H1 (cell line): ENCODE measurements at regions not wholly inside any gene's neighbourhood (a gene's known extent, or its start where the extent isn't known, plus 50 kb on each side); places are given as distances from the start of the nearest gene placed in this dataset.

ENCODE experiments used
- CTCF ChIA-PET: fragments of 300-600 bp; sonication (Branson Sonifier 250); formaldehyde crosslinking; loops from one replicate; lab custom pipeline; 2021; ENCODE audit not compliant: partially characterized antibody; lab: Charles Lee
- POLR2A ChIA-PET: fragments of 300-600 bp; sonication (Branson Sonifier 250); formaldehyde crosslinking; loops from one replicate; lab custom pipeline; 2021; ENCODE audit warnings: inconsistent platforms; ENCODE audit not compliant: partially characterized antibody; lab: Charles Lee
- DNase-seq, 2 experiments: peaks; one replicate each; pipeline versions ENCODE4 v3.0.0 to v3.0.0-alpha.2; 2010 to 2022; ENCODE audit warnings: low spot score in 2 of 2, low read depth in 1 of 2, mixed read lengths in 1 of 2
- FAIRE-seq: peaks from 2 replicates; lab custom pipeline; 2011; peaks lifted over from hg19 to GRCh38; lab: Jason Lieb, UNC
- H2AFZ ChIP-seq: 2 replicates; pipeline ENCODE4 v1.8.1; 2012; ENCODE audit warnings: low read length, inconsistent platforms
- H2AK5ac ChIP-seq: 2 replicates; pipeline ENCODE4 v1.6.1; 2013; ENCODE audit warnings: low read depth, low read length
- H2BK120ac ChIP-seq: replicated peaks from 2 replicates; pipeline ENCODE3; 2013; ENCODE audit warnings: low read depth, low read length, inconsistent platforms
- H2BK12ac ChIP-seq: 2 replicates; pipeline ENCODE4 v1.6.1; 2013; ENCODE audit warnings: low read depth, low read length
- H2BK15ac ChIP-seq: 2 replicates; pipeline ENCODE4 v1.6.1; 2013; ENCODE audit warnings: low read length
- H2BK20ac ChIP-seq: 2 replicates; pipeline ENCODE4 v1.6.1; 2013; ENCODE audit warnings: low read length
- H2BK5ac ChIP-seq: 2 replicates; pipeline ENCODE4 v1.6.1; 2013; ENCODE audit warnings: low read depth, low read length
- H3K14ac ChIP-seq: 2 replicates; pipeline ENCODE4 v1.6.1; 2013; ENCODE audit warnings: inconsistent platforms; ENCODE audit not compliant: insufficient read length
- H3K18ac ChIP-seq: 2 replicates; pipeline ENCODE4 v1.6.1; 2013; ENCODE audit warnings: low read length; ENCODE audit errors: extremely low read depth
- H3K23ac ChIP-seq: 2 replicates; pipeline ENCODE4 v1.6.1; 2013; ENCODE audit warnings: inconsistent platforms; ENCODE audit not compliant: insufficient read length
- H3K23me2 ChIP-seq: 2 replicates; pipeline ENCODE4 v1.6.1; 2013; ENCODE audit warnings: low read depth, low read length
- H3K27ac ChIP-seq: 2 replicates; pipeline ENCODE4 v1.6.1; 2011; ENCODE audit warnings: low read depth, low read length, inconsistent platforms
- H3K27me3 ChIP-seq, 4 experiments: replicated peaks in 1 of 4; 1 replicate in 1 of 4; 2 replicates in 3 of 4; pipeline versions ENCODE4 v1.6.1 to v1.8.1; 2011 to 2013; ENCODE audit warnings: low read length in 3 of 4, mild to moderate bottlenecking in 3 of 4, inconsistent platforms in 2 of 4, mixed read lengths in 2 of 4, moderate library complexity in 1 of 4; ENCODE audit not compliant: control insufficient read depth in 3 of 4, insufficient read depth in 3 of 4; ENCODE audit errors: extremely low read depth in 1 of 4
- H3K36me3 ChIP-seq, 4 experiments: 2 replicates each; pipeline versions ENCODE4 v1.6.1 to v1.8.1; 2011 to 2013; ENCODE audit warnings: mild to moderate bottlenecking in 4 of 4, low read length in 3 of 4, moderate library complexity in 2 of 4, control low read depth in 1 of 4, inconsistent platforms in 1 of 4; ENCODE audit not compliant: insufficient read depth in 4 of 4, control insufficient read depth in 2 of 4
- H3K4ac ChIP-seq: replicated peaks from 2 replicates; pipeline ENCODE3; 2013; ENCODE audit warnings: low read length, low read depth, mixed read lengths, inconsistent platforms; ENCODE audit not compliant: insufficient read length
- H3K4me1 ChIP-seq, 4 experiments: replicated peaks in 1 of 4; 1 replicate in 1 of 4; 2 replicates in 3 of 4; pipeline versions ENCODE4 v1.6.1 to v1.8.1; 2011 to 2013; ENCODE audit warnings: low read length in 3 of 4, inconsistent platforms in 2 of 4, mixed read lengths in 1 of 4; ENCODE audit not compliant: insufficient read depth in 4 of 4, control insufficient read depth in 3 of 4
- H3K4me2 ChIP-seq, 2 experiments: 2 replicates each; pipeline versions ENCODE4 v1.6.1 to v1.8.1; 2011 to 2013; ENCODE audit warnings: low read depth in 2 of 2, low read length in 2 of 2, control low read depth in 1 of 2, inconsistent platforms in 1 of 2, mild to moderate bottlenecking in 1 of 2; ENCODE audit not compliant: insufficient read depth in 1 of 2
- H3K4me3 ChIP-seq, 4 experiments: fragments of 200-600, 300-600 bp in 1 of 4; sonication (generic), shearing (Covaris generic), sonication (Bioruptor Twin) in 1 of 4; 2 replicates each; pipeline versions ENCODE4 v1.5.1 to v1.8.1; 2011 to 2016; ENCODE audit warnings: low read length in 4 of 4, low read depth in 3 of 4, control low read depth in 2 of 4, inconsistent platforms in 2 of 4, mild to moderate bottlenecking in 2 of 4, mixed read lengths in 1 of 4, moderate library complexity in 1 of 4; ENCODE audit not compliant: insufficient read depth in 2 of 4; ENCODE audit errors: extremely low read depth in 1 of 4
- H3K56ac ChIP-seq: replicated peaks from 2 replicates; pipeline ENCODE3; 2013; ENCODE audit warnings: low read depth, mild to moderate bottlenecking, mixed read lengths, low read length, inconsistent platforms; ENCODE audit not compliant: insufficient read length
- H3K79me1 ChIP-seq: 2 replicates; pipeline ENCODE4 v1.6.1; 2013; ENCODE audit warnings: low read depth, low read length, control low read depth
- H3K79me2 ChIP-seq, 2 experiments: 2 replicates each; pipeline versions ENCODE4 v1.6.1 to v1.8.1; 2012 to 2013; ENCODE audit warnings: low read length in 2 of 2, mild to moderate bottlenecking in 2 of 2, inconsistent platforms in 1 of 2; ENCODE audit not compliant: insufficient read depth in 2 of 2, control insufficient read depth in 1 of 2
- H3K9ac ChIP-seq, 4 experiments: replicated peaks in 1 of 4; 1 replicate in 1 of 4; 2 replicates in 3 of 4; pipeline versions ENCODE4 v1.6.1 to v1.8.1; 2011 to 2013; ENCODE audit warnings: low read depth in 3 of 4, low read length in 3 of 4, control low read depth in 2 of 4, mild to moderate bottlenecking in 2 of 4, moderate library complexity in 2 of 4, inconsistent platforms in 1 of 4; ENCODE audit errors: extremely low read depth in 1 of 4
- H3K9me3 ChIP-seq, 2 experiments: 2 replicates each; pipeline versions ENCODE4 v1.6.1 to v1.8.1; 2012 to 2013; ENCODE audit warnings: mild to moderate bottlenecking in 2 of 2, moderate library complexity in 2 of 2, control low read depth in 1 of 2, inconsistent platforms in 1 of 2, low read depth in 1 of 2, low read length in 1 of 2, mixed read lengths in 1 of 2; ENCODE audit not compliant: insufficient read depth in 2 of 2
- H4K20me1 ChIP-seq, 2 experiments: replicated peaks in 1 of 2; 2 replicates each; pipeline versions ENCODE3 to v1.8.1; 2011 to 2013; ENCODE audit warnings: inconsistent platforms in 2 of 2, low read length in 2 of 2, mild to moderate bottlenecking in 1 of 2; ENCODE audit not compliant: insufficient read depth in 2 of 2, control insufficient read depth in 1 of 2
- H4K5ac ChIP-seq: 2 replicates; pipeline ENCODE4 v1.6.1; 2013; ENCODE audit warnings: low read length, low read depth, mixed read lengths, inconsistent platforms; ENCODE audit not compliant: insufficient read length
- H4K8ac ChIP-seq: 2 replicates; pipeline ENCODE4 v1.8.0; 2013; ENCODE audit warnings: mild to moderate bottlenecking, moderate library complexity, low read length, inconsistent platforms; ENCODE audit not compliant: insufficient read depth; ENCODE audit errors: extremely low read depth
- H4K91ac ChIP-seq: replicated peaks from 2 replicates; pipeline ENCODE3; 2013; ENCODE audit warnings: low read length, mixed read lengths, inconsistent platforms; ENCODE audit not compliant: insufficient read length
- ASH2L ChIP-seq: fragments of 200-600, 300-600 bp; sonication (generic); IDR thresholded peaks from one replicate; pipeline ENCODE4 v1.7.1; 2017; ENCODE audit warnings: low read length
- BCL11A ChIP-seq, 2 experiments: IDR thresholded peaks; one replicate each; pipeline ENCODE4 v1.6.1; 2011; ENCODE audit warnings: low read depth in 2 of 2, low read length in 2 of 2, mild to moderate bottlenecking in 2 of 2
- POLR2AphosphoS5 ChIP-seq: IDR thresholded peaks from 2 replicates; pipeline ENCODE4 v1.6.1; 2011; ENCODE audit warnings: low read depth, low read length
- RAD21 ChIP-seq, 2 experiments: IDR thresholded peaks in 1 of 2; conservative IDR thresholded peaks in 1 of 2; 2 replicates each; pipeline ENCODE4 v1.6.1; 2011; ENCODE audit warnings: low read depth in 2 of 2, low read length in 2 of 2, improper control_type of control experiment in 1 of 2, inconsistent platforms in 1 of 2, mild to moderate bottlenecking in 1 of 2, moderate library complexity in 1 of 2
- RBBP5 ChIP-seq: IDR thresholded peaks from 2 replicates; pipeline ENCODE4 v1.7.1; 2012; ENCODE audit warnings: low read depth, mild to moderate bottlenecking, inconsistent platforms, low read length, moderate library complexity, borderline replicate concordance
- SAP30 ChIP-seq: fragments of 300-600 bp; sonication (generic); IDR thresholded peaks from 2 replicates; pipeline ENCODE4 v1.7.1; 2012; ENCODE audit warnings: low read length, moderate library complexity, mild to moderate bottlenecking, inconsistent platforms; ENCODE audit not compliant: insufficient read depth, insufficient replicate concordance
- WGBS, 2 experiments: shearing (Covaris generic) in 1 of 2; methylation state at CpG; one replicate each; pipeline versions ENCODE4 v1.1.6 to v1.1.7; 2013 to 2015; ENCODE audit warnings: low lambda C conversion rate in 2 of 2, mixed read lengths in 2 of 2, inconsistent platforms in 1 of 2, low coverage in 1 of 2, missing lambda C conversion rate in 1 of 2; ENCODE audit not compliant: insufficient replicate concordance in 2 of 2, insufficient coverage in 1 of 2, insufficient read length in 1 of 2; ENCODE audit errors: extremely low coverage in 1 of 2, missing lambda C conversion rate in 1 of 2; 5-methylcytosine and 5-hydroxymethylcytosine counted together
- TF ChIP-seq, protein P1 (sequence below), 3 experiments: IDR thresholded peaks; 1 replicate in 2 of 3; 2 replicates in 1 of 3; pipeline versions ENCODE4 v1.5.1 to v1.6.1; 2011; ENCODE audit warnings: low read length in 3 of 3, mild to moderate bottlenecking in 3 of 3, inconsistent platforms in 2 of 3, low read depth in 1 of 3, moderate library complexity in 1 of 3; ENCODE audit not compliant: insufficient read depth in 1 of 3; ENCODE audit errors: control extremely low read depth in 1 of 3

DNA sequence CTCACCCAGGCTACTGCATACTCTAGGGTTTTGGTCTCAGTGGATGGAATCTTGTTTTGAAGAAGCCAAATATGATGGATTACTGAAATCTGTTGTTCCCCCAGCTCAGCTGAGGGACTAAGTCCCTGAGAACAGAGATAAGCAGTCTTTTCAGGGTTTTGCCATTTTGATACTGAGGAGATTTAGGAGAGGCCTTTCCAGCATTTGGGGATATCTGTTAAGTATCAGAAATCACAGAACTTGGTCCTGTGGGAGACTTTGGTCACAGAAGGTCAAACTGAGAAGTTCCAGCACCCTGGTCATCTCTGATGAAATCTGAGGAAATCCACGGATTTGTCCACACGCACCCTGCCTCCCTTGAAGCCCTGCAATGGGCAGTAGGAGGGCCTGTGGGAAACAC is 181.0 kb upstream of the GADL1 start:
- Histone ChIP-seq H2BK5ac (no peak overlapping the region), H3K23me2 (no peaks in the 10 kb centered on the region), H3K14ac (no peak overlapping the region), H2AFZ (no peak overlapping the region), H3K9ac (no peak overlapping the region), H3K18ac (no peak overlapping the region), H3K79me1 (no peaks in the 10 kb centered on the region), H2BK12ac (no peak overlapping the region), H3K4ac (no peak overlapping the region), H3K56ac (no peak overlapping the region), H3K27ac (no peak overlapping the region), H2BK15ac (no peak overlapping the region), H4K91ac (no peak overlapping the region), H2BK120ac (no peak overlapping the region), H4K20me1 (no peaks in the 10 kb centered on the region), H4K5ac (no peak overlapping the region), H3K4me2 (no peak overlapping the region), H2AK5ac (no peak overlapping the region), H3K4me3 (no peak overlapping the region), H3K9me3 (peaks cover 2% of the 10 kb centered on the region in 2 experiments; a peak in 1 of 4 replicates), H3K27me3 (no peaks in the 10 kb centered on the region), H3K4me1 (no peaks in the 10 kb centered on the region), H2BK20ac (no peak overlapping the region), H3K79me2 (no peaks in the 10 kb centered on the region), H3K36me3 (no peaks in the 10 kb centered on the region), H4K8ac (no peak overlapping the region), H3K23ac (no peak overlapping the region)
- POLR2A ChIA-PET = no interaction called here
- 100% methylated on average over 2 of the region's 2 CpGs; no CpG with 5 or more reads in 1 of the 2 experiments for WGBS, 2 experiments
- CTCF ChIA-PET = no interaction called here
- DNase-seq (no peak), FAIRE-seq (no peak)
- TF ChIP-seq BCL11A (IDR thresholded peaks at IDR 0.05; ENCODE audit: low read depth in 2 of 2, low read length in 2 of 2) (no peak), POLR2AphosphoS5 (no peak), RBBP5 (no peak), RAD21 (IDR thresholded peaks at IDR 0.05 in 1 of 2, conservative IDR thresholded peaks at IDR 0.05 in 1 of 2; ENCODE audit: low read depth in 2 of 2, low read length in 2 of 2) (no peak), SAP30 (no peak), ASH2L (no peak)
- TF ChIP-seq, protein P1, sequence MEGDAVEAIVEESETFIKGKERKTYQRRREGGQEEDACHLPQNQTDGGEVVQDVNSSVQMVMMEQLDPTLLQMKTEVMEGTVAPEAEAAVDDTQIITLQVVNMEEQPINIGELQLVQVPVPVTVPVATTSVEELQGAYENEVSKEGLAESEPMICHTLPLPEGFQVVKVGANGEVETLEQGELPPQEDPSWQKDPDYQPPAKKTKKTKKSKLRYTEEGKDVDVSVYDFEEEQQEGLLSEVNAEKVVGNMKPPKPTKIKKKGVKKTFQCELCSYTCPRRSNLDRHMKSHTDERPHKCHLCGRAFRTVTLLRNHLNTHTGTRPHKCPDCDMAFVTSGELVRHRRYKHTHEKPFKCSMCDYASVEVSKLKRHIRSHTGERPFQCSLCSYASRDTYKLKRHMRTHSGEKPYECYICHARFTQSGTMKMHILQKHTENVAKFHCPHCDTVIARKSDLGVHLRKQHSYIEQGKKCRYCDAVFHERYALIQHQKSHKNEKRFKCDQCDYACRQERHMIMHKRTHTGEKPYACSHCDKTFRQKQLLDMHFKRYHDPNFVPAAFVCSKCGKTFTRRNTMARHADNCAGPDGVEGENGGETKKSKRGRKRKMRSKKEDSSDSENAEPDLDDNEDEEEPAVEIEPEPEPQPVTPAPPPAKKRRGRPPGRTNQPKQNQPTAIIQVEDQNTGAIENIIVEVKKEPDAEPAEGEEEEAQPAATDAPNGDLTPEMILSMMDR (IDR thresholded peaks at IDR 0.05; ENCODE audit: control extremely low read depth in 1 of 3, insufficient read depth in 1 of 3, low read depth in 1 of 3, low read length in 3 of 3) = no peak
